Eye (tissue), 1 donor: ENCODE measurements at regions not wholly inside any gene's neighbourhood (a gene's known extent, or its start where the extent isn't known, plus 50 kb on each side); places are given as distances from the start of the nearest gene placed in this dataset.
"Not testable (repeated sequence)": the region's sequence is repeated elsewhere in the genome, so short reads cannot be mapped to it uniquely, and the experiment has no call there.

Experiments
- DNase-seq: peaks from one replicate; pipeline ENCODE4 v3.0.0-alpha.2; 2015

GRCh38 chr10:28393956-28394568 lies 91.2 kb upstream of the MPP7 start:
- DNase-seq, result peak; percentile 89

GRCh38 chr10:28396331-28396730 lies 93.5 kb upstream of the MPP7 start:
- DNase-seq, result peak; percentile 52

- DNase-seq, result no peak
These were observed 94.4 kb upstream of the MPP7 start for GRCh38 chr10:28397229-28397628.

GRCh38 chr10:28400176-28400575 lies 97.3 kb upstream of the MPP7 start:
- DNase-seq, result no peak

GRCh38 chr10:28400681-28401080 lies 97.8 kb upstream of the MPP7 start:
- no peak for DNase-seq

- DNase-seq, result not testable (repeated sequence)
These were observed 99.8 kb upstream of the MPP7 start for GRCh38 chr10:28402611-28403073.

- DNase-seq, result no peak
These were observed 100.2 kb upstream of the MPP7 start for GRCh38 chr10:28403090-28403489.

GRCh38 chr10:28408237-28408777 lies 105.4 kb upstream of the MPP7 start:
- DNase-seq, result no peak

GRCh38 chr10:28410420-28411135 lies 107.7 kb upstream of the MPP7 start:
- no peak for DNase-seq

- DNase-seq, result no peak
These were observed 108.2 kb upstream of the MPP7 start for GRCh38 chr10:28411136-28411460.

GRCh38 chr10:28411648-28412047 lies 108.8 kb upstream of the MPP7 start:
- DNase-seq, result no peak

- DNase-seq, result no peak
These were observed 114.8 kb upstream of the WAC start for GRCh38 chr10:28418069-28418468.

GRCh38 chr10:28425422-28425821 lies 107.5 kb upstream of the WAC start:
- no peak for DNase-seq

- no peak for DNase-seq
These were observed 106.3 kb upstream of the WAC start for GRCh38 chr10:28426392-28427159.

- no peak for DNase-seq
These were observed 105.5 kb upstream of the WAC start for GRCh38 chr10:28427376-28427775.

- no peak for DNase-seq
These were observed 103.9 kb upstream of the WAC start for GRCh38 chr10:28429045-28429444.

GRCh38 chr10:28429573-28430216 lies 103.2 kb upstream of the WAC start:
- no peak for DNase-seq

GRCh38 chr10:28431139-28431538 lies 101.8 kb upstream of the WAC start:
- DNase-seq, result no peak

- DNase-seq, result peak; percentile 80
These were observed 100.7 kb upstream of the WAC start for GRCh38 chr10:28432210-28432676.

- no peak for DNase-seq
These were observed 98.9 kb upstream of the WAC start for GRCh38 chr10:28434063-28434462.

- no peak for DNase-seq
These were observed 90.5 kb upstream of the WAC start for GRCh38 chr10:28442403-28442802.

- no peak for DNase-seq
These were observed 88.9 kb upstream of the WAC start for GRCh38 chr10:28444031-28444430.

GRCh38 chr10:28445516-28445915 lies 87.4 kb upstream of the WAC start:
- DNase-seq, result peak; percentile 49
